H54 (cell line): ENCODE measurements at regions not wholly inside any gene's neighbourhood (a gene's known extent, or its start where the extent isn't known, plus 50 kb on each side); places are given as distances from the start of the nearest gene placed in this dataset.
A peak's percentile ranks its signal among the peaks of the same experiment; 100 is the strongest.

Source experiments
- DNase-seq: peaks from one replicate; pipeline ENCODE4 v3.0.0; 2011; ENCODE audit warnings: low spot score, mixed read lengths; ENCODE audit not compliant: insufficient read length
- FAIRE-seq: peaks from 3 replicates; lab custom pipeline; 2011; peaks lifted over from hg19 to GRCh38; lab: Jason Lieb, UNC
- POLR2A ChIP-seq: IDR thresholded peaks from 2 replicates; pipeline ENCODE4 v1.6.1; 2011; ENCODE audit warnings: low read depth, mild to moderate bottlenecking, low read length

GRCh38 chr9:87803623-87804345 lies 77.9 kb downstream of the CTSL start:
- TF ChIP-seq POLR2A = no peak
- no peak for FAIRE-seq
- DNase-seq = no peak

- TF ChIP-seq POLR2A = no peak
- DNase-seq = no peak
- no peak for FAIRE-seq
Observed at GRCh38 chr9:87805259-87805658, 77.4 kb upstream of the SPATA31E1 start.

- FAIRE-seq (no peak), DNase-seq (no peak)
- no peak for TF ChIP-seq POLR2A
Observed at GRCh38 chr9:87810008-87810407, 72.7 kb upstream of the SPATA31E1 start.

- TF ChIP-seq POLR2A = no peak
- FAIRE-seq = no peak
- no peak for DNase-seq
Observed at GRCh38 chr9:87810679-87811178, 71.9 kb upstream of the SPATA31E1 start.

- no peak for TF ChIP-seq POLR2A
- no peak for FAIRE-seq
- DNase-seq = peak; percentile 32
Observed at GRCh38 chr9:87812375-87813118, 70.1 kb upstream of the SPATA31E1 start.

GRCh38 chr9:87813119-87813463 lies 69.6 kb upstream of the SPATA31E1 start:
- no peak for TF ChIP-seq POLR2A
- DNase-seq (no peak), FAIRE-seq (no peak)

- FAIRE-seq (no peak), DNase-seq (no peak)
- no peak for TF ChIP-seq POLR2A
Observed at GRCh38 chr9:87816036-87816435, 66.6 kb upstream of the SPATA31E1 start.

GRCh38 chr9:87818308-87818707 lies 64.4 kb upstream of the SPATA31E1 start:
- FAIRE-seq (no peak), DNase-seq (no peak)
- no peak for TF ChIP-seq POLR2A

- FAIRE-seq (no peak), DNase-seq (no peak)
- no peak for TF ChIP-seq POLR2A
Observed at GRCh38 chr9:87824216-87824875, 58.3 kb upstream of the SPATA31E1 start.

- FAIRE-seq (no peak), DNase-seq (no peak)
- no peak for TF ChIP-seq POLR2A
Observed at GRCh38 chr9:87824886-87825285, 57.8 kb upstream of the SPATA31E1 start.

- TF ChIP-seq POLR2A = no peak
- no peak for DNase-seq
- no peak for FAIRE-seq
Observed at GRCh38 chr9:87826331-87826730, 56.3 kb upstream of the SPATA31E1 start.

- FAIRE-seq = no peak
Observed at GRCh38 chr9:87827341-87827740, 55.3 kb upstream of the SPATA31E1 start.

GRCh38 chr9:87829756-87830155 lies 52.9 kb upstream of the SPATA31E1 start:
- DNase-seq (no peak), FAIRE-seq (no peak)
- no peak for TF ChIP-seq POLR2A

More at GRCh38 chr9:87827341-87827740, 55.3 kb upstream of the SPATA31E1 start:
- DNase-seq = no peak
- no peak for TF ChIP-seq POLR2A

- no peak for DNase-seq
- no peak for FAIRE-seq
- TF ChIP-seq POLR2A = no peak
Observed at GRCh38 chr9:87830446-87830845, 52.2 kb upstream of the SPATA31E1 start.
